K562 (cell line): ENCODE measurements at regions not wholly inside any gene's neighbourhood (a gene's known extent, or its start where the extent isn't known, plus 50 kb on each side); places are given as distances from the start of the nearest gene placed in this dataset.

ENCODE experiments used
- ATAC-seq: fragments of 200-7000 bp; cut with Tn5 transposase; 3 replicates; pipeline ENCODE4 v1.9.1; 2020; ENCODE audit warnings: moderate library complexity
- BruUV-seq: library from RNA; stranded (reverse); fragments of 400-500 nt; replicated peaks from 2 replicates; lab custom pipeline; 2021; lab: Mats Ljungman, UMichigan
- CTCF ChIA-PET: fragments of 300-600 bp; formaldehyde crosslinking; extraction: SDS; loops from one replicate; lab custom pipeline; 2021; ENCODE audit warnings: low intra/inter-chr PET ratio; lab: Yijun Ruan, JAX
- POLR2A ChIA-PET: fragments of 300-600, 350-650 bp; sonication (Branson Sonifier 250); formaldehyde crosslinking; extraction: SDS; loops from one replicate; lab custom pipeline; 2021; ENCODE audit warnings: antibody characterized with exemption, inconsistent platforms; lab: Yijun Ruan, JAX
- DNase-seq, 4 experiments: peaks; one replicate each; pipeline versions ENCODE4 v3.0.0 to v3.0.0-alpha.2; 2011 to 2018; ENCODE audit warnings: low spot score in 3 of 4, mixed read lengths in 3 of 4; ENCODE audit errors: extremely low read depth in 1 of 4
- FAIRE-seq: peaks from 2 replicates; lab custom pipeline; 2011; peaks lifted over from hg19 to GRCh38; lab: Jason Lieb, UNC
- H2AFZ ChIP-seq: 2 replicates; pipeline ENCODE4 v1.6.0; 2011; ENCODE audit warnings: low read depth, low read length, control low read depth, inconsistent platforms
- H3K27ac ChIP-seq: fragments of 200-600 bp; 3 replicates; pipeline ENCODE4 v1.8.0; 2011; ENCODE audit warnings: low read depth, mild to moderate bottlenecking, control low read depth, inconsistent platforms, low read length, moderate library complexity, mixed read lengths; ENCODE audit errors: extremely low read depth
- H3K27me3 ChIP-seq, 2 experiments: fragments of 300-600 bp in 1 of 2; 2 replicates in 1 of 2; 3 replicates in 1 of 2; pipeline versions ENCODE4 v1.6.0 to v1.8.0; 2011; ENCODE audit warnings: inconsistent platforms in 2 of 2, low read length in 2 of 2, mild to moderate bottlenecking in 1 of 2, mixed read lengths in 1 of 2, moderate library complexity in 1 of 2; ENCODE audit not compliant: control insufficient read depth in 2 of 2, insufficient read depth in 2 of 2
- H3K36me3 ChIP-seq: fragments of 300-600 bp; 3 replicates; pipeline ENCODE4 v1.8.0; 2011; ENCODE audit warnings: mild to moderate bottlenecking, low read length, inconsistent platforms; ENCODE audit not compliant: control insufficient read depth, insufficient read depth
- H3K4me1 ChIP-seq, 2 experiments: fragments of 200-600 bp in 1 of 2; replicated peaks in 1 of 2; 2 replicates in 1 of 2; 3 replicates in 1 of 2; pipeline versions ENCODE4 v1.5.1 to v1.8.0; 2011; ENCODE audit warnings: inconsistent platforms in 2 of 2, low read length in 2 of 2, mild to moderate bottlenecking in 1 of 2, mixed read lengths in 1 of 2, moderate library complexity in 1 of 2; ENCODE audit not compliant: control insufficient read depth in 2 of 2, insufficient read depth in 2 of 2
- H3K4me2 ChIP-seq: 2 replicates; pipeline ENCODE4 v1.6.1; 2011; ENCODE audit warnings: low read length, control low read depth, inconsistent platforms, mixed read lengths; ENCODE audit not compliant: insufficient read depth
- H3K4me3 ChIP-seq: fragments of 200-600 bp; sonication (generic), shearing (Covaris generic); 2 replicates; pipeline ENCODE4 v1.5.1; 2016; ENCODE audit warnings: control low read depth, inconsistent platforms
- H3K79me2 ChIP-seq: fragments of 200-600 bp; 3 replicates; pipeline ENCODE4 v1.8.0; 2011; ENCODE audit warnings: low read length, inconsistent platforms; ENCODE audit not compliant: control insufficient read depth, insufficient read depth
- H3K9ac ChIP-seq, 2 experiments: 2 replicates each; pipeline versions ENCODE4 v1.6.0 to v1.6.1; 2011; ENCODE audit warnings: low read depth in 2 of 2, low read length in 2 of 2, control low read depth in 1 of 2, inconsistent platforms in 1 of 2, mild to moderate bottlenecking in 1 of 2, mixed read lengths in 1 of 2; ENCODE audit not compliant: insufficient read depth in 1 of 2
- H3K9me1 ChIP-seq: one replicate; pipeline ENCODE4 v1.6.0; 2011; ENCODE audit warnings: inconsistent platforms, mild to moderate bottlenecking, low read length, moderate library complexity; ENCODE audit not compliant: control insufficient read depth, insufficient read depth
- H3K9me3 ChIP-seq: replicated peaks from 2 replicates; pipeline ENCODE4 v1.5.1; 2011; ENCODE audit warnings: low read depth, low read length, inconsistent platforms; ENCODE audit not compliant: control insufficient read depth, insufficient read depth
- H4K20me1 ChIP-seq: replicated peaks from 2 replicates; pipeline ENCODE4 v1.6.1; 2011; ENCODE audit warnings: low read length, inconsistent platforms, mixed read lengths; ENCODE audit not compliant: control insufficient read depth, insufficient read depth
- KAT2B ChIP-seq: IDR thresholded peaks from one replicate; pipeline ENCODE4 v1.6.1; 2012; ENCODE audit warnings: low read depth, mild to moderate bottlenecking, control low read depth, inconsistent platforms, low read length, moderate library complexity
- KDM2B ChIP-seq: fragments of 250-450 bp; sonication (Bioruptor Pico); IDR thresholded peaks from 2 replicates; pipeline ENCODE4 v1.8.0; 2021; ENCODE audit warnings: mild to moderate bottlenecking, moderate library complexity
- LEF1 ChIP-seq: fragments of 450-650 bp; IDR thresholded peaks from 2 replicates; pipeline ENCODE4 v1.6.1; 2016; ENCODE audit warnings: mild to moderate bottlenecking
- MYNN ChIP-seq, 2 experiments: sonication (generic); formaldehyde crosslinking in 1 of 2; IDR thresholded peaks; 2 replicates each; pipeline versions ENCODE4 v1.5.0 to v1.6.1; 2016 to 2020; ENCODE audit warnings: antibody characterized with exemption in 1 of 2, missing genetic modification reagents in 1 of 2
- NRF1 ChIP-seq, 2 experiments: fragments of 450-650 bp; IDR thresholded peaks in 1 of 2; conservative IDR thresholded peaks in 1 of 2; 2 replicates each; pipeline ENCODE4 v1.6.1; 2014; ENCODE audit warnings: mild to moderate bottlenecking in 2 of 2
- SIN3B ChIP-seq: fragments of 450-650 bp; IDR thresholded peaks from 2 replicates; pipeline ENCODE4 v1.6.1; 2017; ENCODE audit warnings: low read depth, mild to moderate bottlenecking, moderate library complexity
- ZBED1 ChIP-seq: IDR thresholded peaks from 2 replicates; pipeline ENCODE4 v1.6.1; 2014
- ZNF212 ChIP-seq: fragments of 450-650 bp; formaldehyde crosslinking; IDR thresholded peaks from 2 replicates; pipeline ENCODE4 v1.4.0; 2020; ENCODE audit warnings: mild to moderate bottlenecking
- ZNF24 ChIP-seq: fragments of 450-650 bp; IDR thresholded peaks from 2 replicates; pipeline ENCODE4 v1.6.1; 2016
- ZNF766 ChIP-seq: fragments of 200-800 bp; sonication (Bioruptor generic); conservative IDR thresholded peaks from 2 replicates; pipeline ENCODE4 v1.6.1; 2016; ENCODE audit warnings: missing genetic modification characterization, missing compliant biosample characterization
- ZNF79 ChIP-seq: fragments of 250-450 bp; sonication (Bioruptor Pico); IDR thresholded peaks from 2 replicates; pipeline ENCODE4 v1.4.0; 2020; ENCODE audit warnings: low read depth, mild to moderate bottlenecking, moderate library complexity
- WGBS: fragments of 100-300 bp; shearing (Covaris generic); methylation state at CpG from one replicate; pipeline ENCODE4 v1.1.6; 2016; ENCODE audit warnings: low coverage, mixed read lengths; ENCODE audit not compliant: insufficient coverage; ENCODE audit errors: missing lambda C conversion rate; 5-methylcytosine and 5-hydroxymethylcytosine counted together
- in situ Hi-C: fragments of 300-500 bp; cut with MboI; formaldehyde crosslinking; loops from 4 replicates; pipeline ENCODE4 v1.15.0; 2018; ENCODE audit warnings: inconsistent platforms, mixed read lengths
- intact Hi-C: fragments of 100-400 bp; cut with micrococcal nuclease; formaldehyde crosslinking; loops from 2 replicates; pipeline ENCODE4 v1.14.2; 2022
- TF ChIP-seq, protein P1 (sequence below): fragments of 450-650 bp; formaldehyde crosslinking; IDR thresholded peaks from 2 replicates; pipeline ENCODE4 v1.4.0; 2020; ENCODE audit warnings: mild to moderate bottlenecking, moderate library complexity
- TF ChIP-seq, protein P2 (sequence below): fragments of 250-450 bp; sonication (Bioruptor Pico); IDR thresholded peaks from 2 replicates; pipeline ENCODE4 v1.8.0; 2022; ENCODE audit warnings: inconsistent platforms, mild to moderate bottlenecking, moderate library complexity, borderline replicate concordance
- TF ChIP-seq, protein P3 (sequence below): fragments of 250-450 bp; sonication (Bioruptor Pico); IDR thresholded peaks from 2 replicates; pipeline ENCODE4 v1.8.0; 2021; ENCODE audit warnings: borderline replicate concordance, mild to moderate bottlenecking, moderate library complexity; ENCODE audit not compliant: poor library complexity, severe bottlenecking
- TF ChIP-seq, protein P4 (sequence below): fragments of 450-650 bp; formaldehyde crosslinking; IDR thresholded peaks from 2 replicates; pipeline ENCODE4 v1.4.0; 2020; ENCODE audit warnings: mild to moderate bottlenecking
- TF ChIP-seq, protein P5 (sequence below), 2 experiments: fragments of 450-650 bp in 1 of 2; sonication (generic) in 1 of 2; formaldehyde crosslinking; conservative IDR thresholded peaks; 2 replicates each; pipeline versions ENCODE4 v1.4.0 to v1.8.1; 2020 to 2022; ENCODE audit warnings: mild to moderate bottlenecking in 1 of 2, missing genetic modification reagents in 1 of 2

DNA sequence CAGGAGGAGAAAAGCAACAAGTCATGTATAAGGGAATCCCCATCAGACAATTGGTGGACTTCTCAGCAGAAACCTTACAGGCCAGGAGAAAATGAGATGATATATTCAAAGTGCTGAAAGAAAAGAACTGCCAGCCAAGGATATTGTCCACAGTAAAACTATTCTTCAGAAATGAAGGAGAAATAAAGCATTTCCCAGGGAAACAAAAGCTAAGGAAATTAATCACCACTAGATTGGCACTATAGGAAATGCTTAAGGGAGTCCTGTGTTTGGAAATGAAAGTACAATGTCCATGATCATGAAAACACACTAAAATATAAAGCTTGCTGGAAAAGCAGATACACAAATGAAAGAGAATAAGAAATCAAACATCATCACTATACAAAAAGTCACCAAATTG lies 282.0 kb downstream of the BLID start (continued):
- TF ChIP-seq, protein P1, sequence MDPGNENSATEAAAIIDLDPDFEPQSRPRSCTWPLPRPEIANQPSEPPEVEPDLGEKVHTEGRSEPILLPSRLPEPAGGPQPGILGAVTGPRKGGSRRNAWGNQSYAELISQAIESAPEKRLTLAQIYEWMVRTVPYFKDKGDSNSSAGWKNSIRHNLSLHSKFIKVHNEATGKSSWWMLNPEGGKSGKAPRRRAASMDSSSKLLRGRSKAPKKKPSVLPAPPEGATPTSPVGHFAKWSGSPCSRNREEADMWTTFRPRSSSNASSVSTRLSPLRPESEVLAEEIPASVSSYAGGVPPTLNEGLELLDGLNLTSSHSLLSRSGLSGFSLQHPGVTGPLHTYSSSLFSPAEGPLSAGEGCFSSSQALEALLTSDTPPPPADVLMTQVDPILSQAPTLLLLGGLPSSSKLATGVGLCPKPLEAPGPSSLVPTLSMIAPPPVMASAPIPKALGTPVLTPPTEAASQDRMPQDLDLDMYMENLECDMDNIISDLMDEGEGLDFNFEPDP (CRISPR knock-in tag), result no peak
- TF ChIP-seq KDM2B (CRISPR knock-in tag) (no peak), ZNF212 (no peak), ZBED1 (no peak), SIN3B (no peak), ZNF766 (CRISPR knock-in tag) (no peak)
- TF ChIP-seq, all 486 proteins: peak for 0

DNA sequence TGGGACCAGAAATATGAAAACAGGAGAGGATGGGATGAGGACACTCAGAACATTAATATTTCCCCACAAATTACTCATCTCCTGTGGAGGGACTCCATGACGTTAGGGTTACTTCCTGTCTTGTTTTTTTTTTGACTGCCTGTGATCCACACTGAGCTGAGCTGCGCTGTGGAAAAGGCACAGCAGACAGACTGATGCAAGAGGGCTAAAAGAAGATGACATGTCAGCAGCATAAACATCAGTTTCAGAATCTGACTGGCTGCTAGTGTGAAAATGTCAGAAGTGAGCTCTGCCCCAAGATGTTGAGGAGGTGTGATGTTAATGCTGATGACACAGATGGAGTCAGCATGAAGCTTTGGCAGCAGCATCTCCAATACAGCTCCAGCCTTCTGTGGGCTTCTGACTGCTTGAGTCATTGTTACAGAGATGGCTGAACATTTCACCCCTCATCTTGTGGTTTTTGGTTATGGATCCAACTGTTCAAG lies 286.8 kb downstream of the BLID start:
- WGBS, result 6% methylated on average over 2 of the region's 2 CpGs
- Histone ChIP-seq H3K4me2 (no peak overlapping the region), H3K79me2 (no peaks in the 10 kb centered on the region), H3K9me3 (no peaks in the 10 kb centered on the region), H4K20me1 (no peaks in the 10 kb centered on the region), H3K36me3 (no peaks in the 10 kb centered on the region), H3K9ac (no peak overlapping the region), H3K27me3 (no peaks in the 10 kb centered on the region), H3K4me1 (no peaks in the 10 kb centered on the region), H2AFZ (no peak overlapping the region), H3K27ac (no peak overlapping the region), H3K9me1 (no peaks in the 10 kb centered on the region), H3K4me3 (no peak overlapping the region)
- intact Hi-C loops (no loop called here), in situ Hi-C loops (no loop called here)
- ChIA-PET POLR2A (no interaction called here), CTCF (no interaction called here)
- FAIRE-seq (no peak), ATAC-seq (no peak), DNase-seq (no peak)
- no TSS peak for BruUV-seq
- TF ChIP-seq, protein P2, sequence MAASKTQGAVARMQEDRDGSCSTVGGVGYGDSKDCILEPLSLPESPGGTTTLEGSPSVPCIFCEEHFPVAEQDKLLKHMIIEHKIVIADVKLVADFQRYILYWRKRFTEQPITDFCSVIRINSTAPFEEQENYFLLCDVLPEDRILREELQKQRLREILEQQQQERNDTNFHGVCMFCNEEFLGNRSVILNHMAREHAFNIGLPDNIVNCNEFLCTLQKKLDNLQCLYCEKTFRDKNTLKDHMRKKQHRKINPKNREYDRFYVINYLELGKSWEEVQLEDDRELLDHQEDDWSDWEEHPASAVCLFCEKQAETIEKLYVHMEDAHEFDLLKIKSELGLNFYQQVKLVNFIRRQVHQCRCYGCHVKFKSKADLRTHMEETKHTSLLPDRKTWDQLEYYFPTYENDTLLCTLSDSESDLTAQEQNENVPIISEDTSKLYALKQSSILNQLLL (CRISPR knock-in tag), result no peak
- TF ChIP-seq ZNF79 (no peak), KAT2B (no peak), NRF1 (conservative IDR thresholded peaks at IDR 0.05 in 1 of 2, IDR thresholded peaks at IDR 0.05 in 1 of 2) (no peak), MYNN (IDR thresholded peaks at IDR 0.05) (no peak), MYNN (CRISPR knock-in tag; IDR thresholded peaks at IDR 0.05) (no peak), LEF1 (no peak), ZNF24 (no peak)
- TF ChIP-seq, protein P3, sequence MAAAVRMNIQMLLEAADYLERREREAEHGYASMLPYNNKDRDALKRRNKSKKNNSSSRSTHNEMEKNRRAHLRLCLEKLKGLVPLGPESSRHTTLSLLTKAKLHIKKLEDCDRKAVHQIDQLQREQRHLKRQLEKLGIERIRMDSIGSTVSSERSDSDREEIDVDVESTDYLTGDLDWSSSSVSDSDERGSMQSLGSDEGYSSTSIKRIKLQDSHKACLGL, result no peak
- TF ChIP-seq, protein P4, sequence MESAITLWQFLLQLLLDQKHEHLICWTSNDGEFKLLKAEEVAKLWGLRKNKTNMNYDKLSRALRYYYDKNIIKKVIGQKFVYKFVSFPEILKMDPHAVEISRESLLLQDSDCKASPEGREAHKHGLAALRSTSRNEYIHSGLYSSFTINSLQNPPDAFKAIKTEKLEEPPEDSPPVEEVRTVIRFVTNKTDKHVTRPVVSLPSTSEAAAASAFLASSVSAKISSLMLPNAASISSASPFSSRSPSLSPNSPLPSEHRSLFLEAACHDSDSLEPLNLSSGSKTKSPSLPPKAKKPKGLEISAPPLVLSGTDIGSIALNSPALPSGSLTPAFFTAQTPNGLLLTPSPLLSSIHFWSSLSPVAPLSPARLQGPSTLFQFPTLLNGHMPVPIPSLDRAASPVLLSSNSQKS (CRISPR knock-in tag), result no peak
- TF ChIP-seq, protein P5, sequence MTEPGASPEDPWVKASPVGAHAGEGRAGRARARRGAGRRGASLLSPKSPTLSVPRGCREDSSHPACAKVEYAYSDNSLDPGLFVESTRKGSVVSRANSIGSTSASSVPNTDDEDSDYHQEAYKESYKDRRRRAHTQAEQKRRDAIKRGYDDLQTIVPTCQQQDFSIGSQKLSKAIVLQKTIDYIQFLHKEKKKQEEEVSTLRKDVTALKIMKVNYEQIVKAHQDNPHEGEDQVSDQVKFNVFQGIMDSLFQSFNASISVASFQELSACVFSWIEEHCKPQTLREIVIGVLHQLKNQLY (CRISPR knock-in tag; conservative IDR thresholded peaks at IDR 0.05), result no peak
